SK-N-SH (cell line): ENCODE measurements at regions not wholly inside any gene's neighbourhood (a gene's known extent, or its start where the extent isn't known, plus 50 kb on each side); places are given as distances from the start of the nearest gene placed in this dataset.

ENCODE experiments used
- CTCF ChIP-seq: fragments of 200-600 bp; sonication (generic); IDR thresholded peaks from 2 replicates; pipeline ENCODE4 v1.6.1; 2017; ENCODE audit warnings: antibody characterized with exemption, mild to moderate bottlenecking, moderate library complexity
- MEF2A ChIP-seq: IDR thresholded peaks from 2 replicates; pipeline ENCODE4 v1.4.0; 2012; ENCODE audit warnings: low read depth, borderline replicate concordance
- POLR2AphosphoS5 ChIP-seq: IDR thresholded peaks from 2 replicates; pipeline ENCODE4 v1.6.1; 2012; ENCODE audit warnings: low read depth, low read length
- RFX5 ChIP-seq: IDR thresholded peaks from 2 replicates; pipeline ENCODE4 v1.6.1; 2012; ENCODE audit warnings: mild to moderate bottlenecking, improper control_type of control experiment, low read length
- YY1 ChIP-seq: IDR thresholded peaks from 2 replicates; pipeline ENCODE4 v1.4.0; 2012; ENCODE audit warnings: low read depth, mild to moderate bottlenecking
- ZBTB33 ChIP-seq: IDR thresholded peaks from 2 replicates; pipeline ENCODE4 v1.4.0; 2012; ENCODE audit warnings: low read depth, borderline replicate concordance

- TF ChIP-seq YY1 (no peak), CTCF (no peak), MEF2A (no peak), ZBTB33 (no peak), RFX5 (no peak), POLR2AphosphoS5 (no peak)
Observed at GRCh38 chr16:86042393-86042792, 143.4 kb downstream of the IRF8 start.
